H9 (cell line): ENCODE measurements at regions not wholly inside any gene's neighbourhood (a gene's known extent, or its start where the extent isn't known, plus 50 kb on each side); places are given as distances from the start of the nearest gene placed in this dataset.

Experiments used
- DNase-seq: peaks from one replicate; pipeline ENCODE4 v3.0.0-alpha.2; 2017
- H2AFZ ChIP-seq: one replicate; pipeline ENCODE4 v1.6.1; 2013; ENCODE audit warnings: mild to moderate bottlenecking, low read length, control low read depth, moderate library complexity
- H2AK5ac ChIP-seq: 2 replicates; pipeline ENCODE4 v1.6.1; 2013; ENCODE audit warnings: low read length, control low read depth, mixed read lengths; ENCODE audit not compliant: insufficient read length
- H2BK120ac ChIP-seq: one replicate; pipeline ENCODE4 v1.6.1; 2013; ENCODE audit warnings: low read depth, mild to moderate bottlenecking, low read length, control low read depth, inconsistent platforms; ENCODE audit not compliant: poor library complexity, severe bottlenecking
- H2BK12ac ChIP-seq: 2 replicates; pipeline ENCODE4 v1.6.1; 2013; ENCODE audit warnings: low read length, control low read depth, mixed read lengths, low read depth; ENCODE audit not compliant: insufficient read length
- H2BK15ac ChIP-seq: 2 replicates; pipeline ENCODE4 v1.6.1; 2013; ENCODE audit warnings: low read depth, low read length, control low read depth
- H2BK20ac ChIP-seq: one replicate; pipeline ENCODE4 v1.6.1; 2013; ENCODE audit warnings: low read depth, mild to moderate bottlenecking, low read length, control low read depth, inconsistent platforms; ENCODE audit not compliant: poor library complexity, severe bottlenecking
- H2BK5ac ChIP-seq: 2 replicates; pipeline ENCODE4 v1.6.1; 2013; ENCODE audit warnings: low read length, control low read depth, mixed read lengths; ENCODE audit not compliant: insufficient read length
- H3K14ac ChIP-seq: 2 replicates; pipeline ENCODE4 v1.6.1; 2013; ENCODE audit warnings: low read length, control low read depth; ENCODE audit not compliant: insufficient read depth
- H3K18ac ChIP-seq: 2 replicates; pipeline ENCODE4 v1.6.1; 2013; ENCODE audit warnings: low read depth, mild to moderate bottlenecking, mixed read lengths, low read length, control low read depth; ENCODE audit not compliant: insufficient read length
- H3K23ac ChIP-seq: 2 replicates; pipeline ENCODE4 v1.6.1; 2013; ENCODE audit warnings: low read length, control low read depth, mixed read lengths, low read depth; ENCODE audit not compliant: insufficient read length
- H3K23me2 ChIP-seq: 2 replicates; pipeline ENCODE4 v1.6.1; 2013; ENCODE audit warnings: low read depth, mild to moderate bottlenecking, mixed read lengths, low read length, control low read depth; ENCODE audit not compliant: insufficient read length, poor library complexity, severe bottlenecking
- H3K27ac ChIP-seq: 2 replicates; pipeline ENCODE4 v1.5.1; 2013; ENCODE audit warnings: low read length, control low read depth, mixed read lengths, low read depth; ENCODE audit not compliant: insufficient read length
- H3K27me3 ChIP-seq: 2 replicates; pipeline ENCODE4 v1.6.1; 2013; ENCODE audit warnings: low read length, control low read depth, inconsistent platforms; ENCODE audit not compliant: insufficient read depth
- H3K4ac ChIP-seq: 2 replicates; pipeline ENCODE4 v1.6.1; 2013; ENCODE audit warnings: low read depth, mild to moderate bottlenecking, control low read depth, inconsistent platforms, low read length, moderate library complexity
- H3K4me1 ChIP-seq: 2 replicates; pipeline ENCODE4 v1.6.1; 2013; ENCODE audit warnings: low read length, control low read depth, inconsistent platforms; ENCODE audit not compliant: insufficient read depth
- H3K4me2 ChIP-seq: 2 replicates; pipeline ENCODE4 v1.6.1; 2013; ENCODE audit warnings: low read length, control low read depth, mixed read lengths; ENCODE audit not compliant: insufficient read length, insufficient read depth
- H3K56ac ChIP-seq: 2 replicates; pipeline ENCODE4 v1.6.1; 2013; ENCODE audit warnings: low read depth, mild to moderate bottlenecking, mixed read lengths, low read length, control low read depth; ENCODE audit not compliant: insufficient read length
- H3K79me1 ChIP-seq: 2 replicates; pipeline ENCODE4 v1.6.1; 2013; ENCODE audit warnings: low read depth, mild to moderate bottlenecking, moderate library complexity, low read length, control low read depth, inconsistent platforms; ENCODE audit not compliant: insufficient read depth, poor library complexity, severe bottlenecking
- H3K79me2 ChIP-seq: 2 replicates; pipeline ENCODE4 v1.6.1; 2013; ENCODE audit warnings: low read length, control low read depth, inconsistent platforms; ENCODE audit not compliant: insufficient read depth
- H3K9ac ChIP-seq: 2 replicates; pipeline ENCODE4 v1.6.1; 2013; ENCODE audit warnings: low read length, control low read depth, mixed read lengths; ENCODE audit not compliant: insufficient read length; ENCODE audit errors: extremely low read depth
- H3K9me3 ChIP-seq: one replicate; pipeline ENCODE4 v1.6.1; 2013; ENCODE audit warnings: low read depth, low read length, inconsistent platforms; ENCODE audit not compliant: control insufficient read depth
- H3T11ph ChIP-seq: one replicate; pipeline ENCODE4 v1.6.1; 2013; ENCODE audit warnings: mild to moderate bottlenecking, low read length, control low read depth, inconsistent platforms
- H4K20me1 ChIP-seq: one replicate; pipeline ENCODE4 v1.6.1; 2013; ENCODE audit not compliant: control insufficient read depth, insufficient read length, insufficient read depth
- H4K5ac ChIP-seq: 2 replicates; pipeline ENCODE4 v1.6.1; 2013; ENCODE audit warnings: low read depth, mild to moderate bottlenecking, mixed read lengths, low read length, control low read depth; ENCODE audit not compliant: insufficient read length
- H4K8ac ChIP-seq: replicated peaks from 2 replicates; pipeline ENCODE4 v1.6.1; 2013; ENCODE audit warnings: low read length, control low read depth, mixed read lengths, low read depth; ENCODE audit not compliant: insufficient read length
- H4K91ac ChIP-seq: 2 replicates; pipeline ENCODE4 v1.6.1; 2013; ENCODE audit warnings: low read depth, mild to moderate bottlenecking, moderate library complexity, mixed read lengths, low read length, control low read depth; ENCODE audit not compliant: insufficient read length
- H3K27ac Mint-ChIP-seq, 3 experiments: 2 replicates in 2 of 3; 3 replicates in 1 of 3; pipeline ENCODE4 v1.8.0; 2020 to 2021; ENCODE audit warnings: mixed read lengths in 3 of 3, mild to moderate bottlenecking in 1 of 3, moderate library complexity in 1 of 3
- H3K27me3 Mint-ChIP-seq: 2 replicates; pipeline ENCODE4 v1.8.0; 2021; ENCODE audit warnings: low read depth, mild to moderate bottlenecking, moderate library complexity, mixed read lengths
- H3K36me3 Mint-ChIP-seq, 3 experiments: 2 replicates in 2 of 3; 3 replicates in 1 of 3; pipeline ENCODE4 v1.8.0; 2020 to 2021; ENCODE audit warnings: low read depth in 3 of 3, mixed read lengths in 3 of 3; ENCODE audit not compliant: insufficient read depth in 1 of 3
- H3K4me1 Mint-ChIP-seq, 2 experiments: 2 replicates each; pipeline ENCODE4 v1.8.0; 2020; ENCODE audit warnings: mixed read lengths in 2 of 2
- H3K4me3 Mint-ChIP-seq, 2 experiments: 2 replicates in 1 of 2; 3 replicates in 1 of 2; pipeline ENCODE4 v1.8.0; 2020 to 2021; ENCODE audit warnings: mild to moderate bottlenecking in 2 of 2, mixed read lengths in 2 of 2, moderate library complexity in 1 of 2
- H3K9me3 Mint-ChIP-seq, 2 experiments: 2 replicates in 1 of 2; 3 replicates in 1 of 2; pipeline ENCODE4 v1.8.0; 2020; ENCODE audit warnings: mild to moderate bottlenecking in 2 of 2, mixed read lengths in 2 of 2, moderate library complexity in 1 of 2
- CTCF ChIP-seq: fragments of 200-600 bp; sonication (generic); conservative IDR thresholded peaks from 3 replicates; pipeline ENCODE4 v1.8.0; 2021; ENCODE audit warnings: antibody characterized with exemption, mild to moderate bottlenecking
- whole genome bisulfite sequencing: extraction: QIAGEN DNeasy Blood & Tissue Kit; methylation state at CpG from one replicate; pipeline ENCODE4 v1.1.7; 2013; ENCODE audit warnings: missing lambda C conversion rate, low lambda C conversion rate, mixed read lengths; ENCODE audit not compliant: insufficient read length; ENCODE audit errors: extremely low coverage; 5-methylcytosine and 5-hydroxymethylcytosine counted together

GRCh38 chr4:108512615-108513505 lies 107.5 kb upstream of the RPL34 start:
- Histone ChIP-seq H3K4ac (no peak overlapping the region), H2AFZ (no peak overlapping the region), H3K23me2 (no peaks in the 10 kb centered on the region), H3K79me1 (no peaks in the 10 kb centered on the region), H4K5ac (no peak overlapping the region), H3K9ac (no peak overlapping the region), H2BK12ac (no peak overlapping the region), H2BK5ac (no peak overlapping the region), H3T11ph (no peak overlapping the region), H3K9me3 (no peaks in the 10 kb centered on the region), H3K56ac (no peak overlapping the region), H4K8ac (no peak overlapping the region), H3K79me2 (no peaks in the 10 kb centered on the region), H3K4me1 (no peaks in the 10 kb centered on the region), H3K4me2 (peak overlapping the region; percentile 36), H2BK15ac (no peak overlapping the region), H3K27me3 (no peaks in the 10 kb centered on the region), H2BK120ac (no peak overlapping the region), H4K20me1 (no peaks in the 10 kb centered on the region), H3K14ac (no peak overlapping the region), H3K18ac (no peak overlapping the region), H4K91ac (no peak overlapping the region), H2AK5ac (no peak overlapping the region), H3K27ac (no peak overlapping the region), H3K23ac (no peak overlapping the region), H2BK20ac (no peak overlapping the region)
- Mint-ChIP-seq H3K4me3 (peak overlapping the region in 1 of 2 experiments; percentile 65; a peak in 4 of 5 replicates), H3K4me1 (peaks cover 4 to 7% of the 10 kb centered on the region in 2 experiments), H3K27ac (no peak overlapping the region), H3K9me3 (peaks cover 7 to 9% of the 10 kb centered on the region in 2 experiments; a peak in 4 of 5 replicates), H3K27me3 (peaks cover 34% of the 10 kb centered on the region), H3K36me3 (no peaks in the 10 kb centered on the region)
- WGBS, result no CpG with 5 or more reads among the region's 17 CpGs
- peak; percentile 58 for TF ChIP-seq CTCF
- peak; percentile 62 for DNase-seq
